ENCODE measurements at regions not wholly inside any gene's neighbourhood (a gene's known extent, or its start where the extent isn't known, plus 50 kb on each side); places are given as distances from the start of the nearest gene placed in this dataset.
"Not testable (repeated sequence)": the region's sequence is repeated elsewhere in the genome, so short reads cannot be mapped to it uniquely, and the experiment has no call there.

GRCh38 chr2:199533873-199534272, 76.1 kb upstream of the SATB2 start:
- not testable (repeated sequence) for TF ChIP-seq CTCF (conservative IDR thresholded peaks at IDR 0.05; ENCODE audit: low read length); EZH2phosphoT487 (IDR thresholded peaks at IDR 0.05; ENCODE audit: borderline replicate concordance, low read depth, low read length)

All from OCI-LY7 (cell line).